HG02798 (cell line): ENCODE measurements at regions not wholly inside any gene's neighbourhood (a gene's known extent, or its start where the extent isn't known, plus 50 kb on each side); places are given as distances from the start of the nearest gene placed in this dataset.

Experiments
- ATAC-seq: cut with Tn5 transposase; IDR thresholded peaks from one replicate; pipeline ENCODE4 v1.9.1; 2021; ENCODE audit warnings: mild to moderate bottlenecking; ENCODE audit not compliant: unreplicated experiment, poor library complexity

DNA sequence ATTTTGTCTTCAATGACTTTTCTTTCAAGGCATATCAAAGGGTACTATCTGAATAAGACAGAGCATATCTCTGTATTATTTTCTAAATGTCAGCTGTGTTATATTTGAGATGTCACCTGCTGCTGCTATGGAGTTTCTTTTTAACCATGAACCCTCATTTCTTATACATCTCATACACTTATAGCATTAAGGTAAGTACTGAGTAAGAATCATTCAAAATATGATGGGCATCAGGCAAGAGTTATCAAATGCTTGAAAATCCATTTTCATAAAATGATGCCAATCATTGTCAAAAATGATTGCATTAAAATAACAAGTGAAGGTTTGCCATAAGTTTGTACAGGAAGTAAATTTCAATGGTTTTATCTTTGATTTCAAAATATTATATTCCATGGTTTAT lies 2005.0 kb upstream of the PCDH20 start:
- no peak for ATAC-seq

GRCh38 chr13:63414247-63414646 lies 1998.6 kb upstream of the PCDH20 start:
- no peak for ATAC-seq

DNA sequence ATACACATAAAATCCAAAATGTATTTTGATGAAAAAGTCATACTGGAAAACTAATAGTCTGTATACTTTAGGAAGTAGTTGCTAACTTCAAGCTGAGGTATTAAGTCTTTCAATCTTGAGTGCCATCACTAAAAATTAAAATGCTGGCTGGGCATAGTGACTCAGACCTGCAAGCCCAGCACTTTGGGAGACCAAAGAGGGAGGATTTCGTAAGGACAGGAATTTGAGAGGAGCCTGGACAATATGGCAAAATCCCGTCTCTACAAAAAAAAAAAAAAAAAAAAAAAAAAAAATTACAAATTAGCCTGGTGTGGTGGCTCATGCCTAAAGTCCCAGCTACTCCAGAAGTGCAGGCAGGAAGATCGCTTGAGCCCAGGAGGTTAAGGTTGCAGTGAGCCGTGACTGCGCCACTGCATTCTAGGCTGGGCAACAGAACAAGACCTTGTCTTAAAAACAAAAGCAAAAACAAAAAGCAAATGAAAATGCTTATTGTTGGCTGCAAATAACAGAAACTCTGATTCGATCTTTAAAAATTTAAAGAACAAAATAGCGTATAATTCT lies 1994.2 kb upstream of the PCDH20 start:
- ATAC-seq: no peak

DNA sequence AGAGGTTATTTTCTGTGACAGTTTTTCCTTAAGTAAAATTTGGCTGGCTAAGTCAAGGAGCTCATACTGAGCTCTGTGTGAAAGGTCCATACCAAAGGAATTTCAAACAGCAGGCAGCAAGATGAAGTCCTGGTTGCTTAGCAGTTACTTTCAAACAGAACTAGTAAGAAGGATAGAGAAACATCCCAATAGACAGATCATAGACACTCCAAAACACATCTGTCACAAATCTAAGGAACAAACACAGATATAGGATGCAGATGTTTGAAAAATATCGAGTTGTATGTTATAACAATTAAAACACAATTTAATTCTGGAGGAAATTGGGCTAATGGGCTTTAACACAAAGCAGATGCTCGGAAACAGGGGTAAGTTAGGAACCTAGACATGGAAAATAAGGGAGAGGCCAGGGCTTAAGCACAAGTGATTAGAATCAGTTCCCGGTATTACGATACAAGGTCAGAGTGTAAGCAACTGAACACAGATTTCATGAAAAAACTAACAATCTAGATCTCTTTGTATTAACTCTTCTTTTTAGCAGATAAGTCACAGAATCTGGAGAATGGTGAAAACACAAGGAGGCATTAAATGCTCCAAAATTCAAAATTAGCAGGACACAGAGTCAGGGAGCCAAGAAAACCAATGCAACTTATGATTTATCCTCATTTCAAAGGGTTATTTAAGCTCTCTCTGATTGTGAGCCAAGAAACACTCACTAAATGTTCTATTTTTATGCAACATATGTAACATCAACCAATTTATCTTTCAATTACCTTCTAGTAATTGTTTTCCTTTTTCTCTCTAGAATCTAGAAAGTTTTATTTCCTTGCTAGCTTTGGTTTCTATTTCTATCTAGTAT lies 1992.9 kb upstream of the PCDH20 start:
- ATAC-seq: no peak

DNA sequence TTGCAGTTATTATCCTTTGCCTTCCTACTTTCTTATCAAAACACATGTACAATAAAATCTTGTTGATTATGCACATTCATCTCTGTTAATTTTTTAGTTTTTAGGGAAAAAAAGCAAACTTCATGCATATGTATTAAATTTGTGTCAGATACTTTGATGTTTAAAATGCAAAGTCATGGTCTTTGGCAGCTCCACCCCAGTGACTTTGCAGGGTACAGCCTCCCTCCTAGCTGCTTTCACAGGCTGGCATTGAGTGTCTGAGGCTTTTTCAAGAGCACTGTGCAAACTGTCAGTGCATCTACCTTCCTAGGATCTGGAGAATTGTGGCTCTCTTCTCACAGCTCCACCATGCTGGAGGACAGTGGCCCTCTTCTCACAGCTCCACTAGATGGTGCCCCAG lies 1988.1 kb upstream of the PCDH20 start:
- ATAC-seq: no peak

DNA sequence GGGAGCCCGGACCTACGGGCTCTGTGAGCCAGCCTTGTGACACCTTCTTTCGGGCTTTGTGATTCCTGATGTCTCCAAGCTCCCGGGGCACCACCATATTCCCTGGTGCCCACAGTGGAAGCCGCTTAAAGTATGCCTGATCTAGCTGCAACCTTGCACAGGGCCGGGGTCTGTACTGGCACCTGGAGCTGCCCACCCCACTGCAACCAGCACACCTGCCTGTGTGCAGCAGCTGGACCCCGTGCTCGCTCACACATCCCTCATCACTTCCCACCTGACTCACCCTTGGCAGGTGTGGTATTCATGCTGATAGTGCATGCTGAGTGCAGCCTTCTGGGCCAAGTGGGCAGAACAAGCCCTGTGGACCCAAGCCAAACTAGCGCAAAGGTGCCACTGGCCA lies 1981.1 kb upstream of the PCDH20 start:
- ATAC-seq: no peak

DNA sequence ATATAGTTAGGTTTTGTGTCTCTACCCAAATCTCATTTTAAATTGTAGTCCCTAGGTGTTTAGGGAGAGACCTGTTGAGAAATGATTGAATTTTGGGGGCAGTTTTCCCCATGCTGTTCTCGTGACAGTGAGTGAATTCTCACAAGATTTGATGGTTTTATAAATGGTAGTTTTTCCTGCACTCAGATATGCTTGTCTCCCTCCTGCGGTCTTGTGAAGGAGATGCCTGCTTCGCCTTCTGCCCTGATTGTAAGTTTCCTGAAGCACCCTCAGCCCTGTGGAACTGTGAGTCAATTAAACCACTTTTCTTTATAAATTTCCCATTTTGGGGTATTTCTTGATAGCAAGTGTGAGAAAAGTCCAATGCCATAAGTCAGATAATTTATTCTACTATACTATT lies 1977.5 kb upstream of the PCDH20 start:
- no peak for ATAC-seq

GRCh38 chr13:63389756-63390155 lies 1974.1 kb upstream of the PCDH20 start:
- no peak for ATAC-seq

- no peak for ATAC-seq
These were observed 1965.6 kb upstream of the PCDH20 start for GRCh38 chr13:63381078-63381859.

- ATAC-seq: no peak
These were observed 1962.3 kb upstream of the PCDH20 start for GRCh38 chr13:63377986-63378385.

DNA sequence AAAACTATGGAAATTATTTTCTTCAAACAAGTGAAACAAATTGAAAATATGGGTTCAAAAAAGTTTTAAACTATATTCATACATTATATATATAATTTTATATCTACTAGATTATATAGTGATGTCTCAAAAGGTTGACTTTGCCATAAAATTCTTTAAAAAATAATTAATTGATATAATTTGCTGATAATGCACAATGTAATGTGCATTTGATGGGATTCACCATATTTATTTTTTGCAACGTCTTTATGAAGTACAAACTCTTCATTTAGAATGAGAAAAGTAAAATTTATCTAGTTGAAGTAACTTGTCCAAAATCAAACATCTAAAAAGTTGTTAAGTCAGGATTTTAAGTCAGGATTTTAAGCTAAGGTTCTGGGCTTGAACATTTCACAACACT lies 1954.5 kb upstream of the PCDH20 start:
- no peak for ATAC-seq

DNA sequence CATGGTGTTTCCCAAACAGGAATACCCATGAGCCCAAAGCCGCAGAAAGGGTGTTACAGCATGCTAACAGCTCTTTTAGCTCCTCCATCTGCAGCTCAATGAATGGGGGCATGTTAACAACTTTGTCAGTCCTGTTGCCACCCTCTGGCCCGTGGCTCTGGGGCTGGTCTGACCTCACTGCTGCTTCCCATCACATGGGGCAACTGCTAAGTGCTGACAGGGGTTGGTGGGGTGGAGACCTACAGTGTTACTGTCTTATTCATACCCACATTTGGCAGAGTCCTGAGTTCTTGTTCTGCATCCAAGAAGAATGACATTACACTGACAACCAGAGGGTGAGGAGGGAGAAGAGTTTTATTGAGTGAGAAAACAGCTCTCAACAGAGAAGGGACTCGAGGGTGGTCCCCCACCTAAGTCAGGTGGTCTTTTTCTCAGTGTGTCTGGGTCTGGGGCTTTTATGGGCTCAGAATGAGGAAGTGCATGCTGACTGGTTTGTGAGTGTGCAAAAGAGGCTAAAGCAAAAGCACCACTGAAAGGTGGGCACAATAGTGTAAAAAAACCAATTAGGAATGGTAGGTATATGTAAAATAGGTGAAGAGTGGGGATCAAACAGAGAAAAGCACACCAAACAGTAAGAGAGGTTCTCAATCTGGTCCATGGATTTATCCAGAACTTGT lies 1952.0 kb upstream of the PCDH20 start:
- ATAC-seq: no peak

- no peak for ATAC-seq
These were observed 1948.5 kb upstream of the PCDH20 start for GRCh38 chr13:63364159-63364558.

- ATAC-seq: no peak
These were observed 1935.9 kb upstream of the PCDH20 start for GRCh38 chr13:63351533-63351932.

DNA sequence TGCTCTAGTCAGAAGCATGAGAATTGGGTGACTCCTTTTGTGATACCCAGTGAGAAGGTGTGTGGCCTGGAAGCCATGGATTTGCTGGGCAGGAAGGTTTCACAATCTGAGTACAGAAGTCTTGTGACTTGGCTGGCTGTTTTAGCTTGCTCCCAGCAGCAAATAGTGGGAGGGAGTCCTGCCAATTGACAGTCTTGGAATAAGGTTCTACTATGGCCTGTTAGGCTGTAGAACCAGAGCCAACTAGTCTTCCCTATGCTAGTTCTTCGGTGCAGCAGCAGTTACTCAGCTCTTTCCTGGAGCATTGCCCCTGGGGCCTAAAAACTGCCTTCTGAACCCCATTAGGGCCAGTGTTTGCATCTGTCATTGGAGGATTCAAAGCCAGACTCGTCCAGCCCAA lies 1935.4 kb upstream of the PCDH20 start:
- no peak for ATAC-seq

- ATAC-seq: no peak
These were observed 1930.2 kb upstream of the PCDH20 start for GRCh38 chr13:63345835-63346234.

- no peak for ATAC-seq
These were observed 1929.1 kb upstream of the PCDH20 start for GRCh38 chr13:63344711-63345110.

- ATAC-seq: no peak
These were observed 1922.3 kb upstream of the PCDH20 start for GRCh38 chr13:63337921-63338320.

- ATAC-seq: no peak
These were observed 1921.4 kb upstream of the PCDH20 start for GRCh38 chr13:63337041-63337440.

- no peak for ATAC-seq
These were observed 1920.9 kb upstream of the PCDH20 start for GRCh38 chr13:63336549-63336948.

- ATAC-seq: no peak
These were observed 1911.9 kb upstream of the PCDH20 start for GRCh38 chr13:63327584-63327983.
